GM12892 (cell line): ENCODE measurements at regions not wholly inside any gene's neighbourhood (a gene's known extent, or its start where the extent isn't known, plus 50 kb on each side); places are given as distances from the start of the nearest gene placed in this dataset.
"Not testable (repeated sequence)": the region's sequence is repeated elsewhere in the genome, so short reads cannot be mapped to it uniquely, and the experiment has no call there.

Experiments
- DNase-seq: peaks from one replicate; pipeline ENCODE4 v3.0.0; 2011; ENCODE audit not compliant: insufficient read length
- FAIRE-seq: peaks from 2 replicates; lab custom pipeline; 2011; peaks lifted over from hg19 to GRCh38; lab: Jason Lieb, UNC
- POLR2A ChIP-seq: IDR thresholded peaks from 2 replicates; pipeline ENCODE4 v1.6.1; 2011; ENCODE audit warnings: low read depth, low read length, control low read depth
- POLR2AphosphoS5 ChIP-seq: IDR thresholded peaks from 2 replicates; pipeline ENCODE4 v1.6.1; 2011; ENCODE audit warnings: low read depth, low read length, control low read depth
- TAF1 ChIP-seq: IDR thresholded peaks from 2 replicates; pipeline ENCODE4 v1.6.1; 2011; ENCODE audit warnings: low read depth, mild to moderate bottlenecking, control low read depth, low read length, borderline replicate concordance

DNA sequence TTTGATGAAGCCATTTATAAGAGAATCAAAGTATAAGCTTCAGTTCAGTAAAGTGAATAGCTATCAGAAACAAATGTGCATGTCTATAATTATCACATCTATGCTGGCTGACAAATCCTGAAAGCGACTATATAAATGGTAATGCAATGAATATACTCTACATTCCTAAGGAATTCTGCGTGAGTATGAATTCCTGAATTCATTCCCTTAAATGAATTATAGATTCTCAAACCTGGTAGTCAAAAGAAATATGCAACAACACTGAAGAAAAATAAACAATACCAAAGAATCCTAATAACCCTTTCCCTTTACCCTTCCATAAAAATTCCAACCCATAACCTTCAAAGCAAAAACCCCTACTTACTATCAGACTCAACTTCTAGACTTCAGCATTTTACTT is 416.6 kb upstream of the PMFBP1 start:
- no peak for DNase-seq
- FAIRE-seq, result no peak
- TF ChIP-seq POLR2AphosphoS5 (no peak), TAF1 (no peak), POLR2A (no peak)

DNA sequence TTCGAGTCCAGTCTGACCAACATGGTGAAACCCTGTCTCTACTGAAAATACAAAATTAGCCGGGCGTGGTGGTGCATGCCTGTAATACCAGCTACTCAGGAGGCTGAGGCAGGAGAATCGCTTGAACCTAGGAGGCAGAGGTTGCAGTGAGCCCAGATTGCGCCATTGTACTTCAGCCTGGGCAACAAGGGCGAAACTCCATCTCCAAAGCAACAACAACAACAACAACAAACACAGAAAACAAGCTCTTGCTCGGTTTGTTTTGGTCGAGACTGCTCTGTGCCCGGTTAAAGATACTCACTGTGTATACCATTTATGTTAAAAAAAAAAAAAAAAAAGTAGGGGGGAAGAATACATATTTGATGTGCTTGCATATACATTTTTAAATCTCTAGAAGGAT is 406.1 kb upstream of the PMFBP1 start:
- not testable (repeated sequence) for DNase-seq, FAIRE-seq

DNA sequence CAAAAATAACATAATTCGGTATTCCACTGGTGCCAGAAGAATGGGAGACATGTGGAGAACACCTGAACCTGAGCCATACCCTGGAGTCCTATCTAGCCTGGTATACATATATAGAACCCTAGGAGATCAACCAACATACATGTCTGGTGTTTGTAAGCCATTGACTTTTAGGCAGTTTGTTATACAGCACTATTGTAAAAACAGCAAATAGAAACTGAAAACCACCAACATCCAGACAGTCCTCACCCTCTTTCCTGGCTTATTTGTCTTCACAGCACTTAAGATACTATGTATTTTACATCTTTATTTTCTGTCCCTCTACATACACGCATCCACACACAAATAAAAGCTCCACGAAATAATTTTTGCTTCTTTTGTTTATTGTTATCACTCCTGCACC is 404.2 kb upstream of the PMFBP1 start:
- no peak for FAIRE-seq
- no peak for TF ChIP-seq POLR2A
- no peak for TF ChIP-seq POLR2AphosphoS5
- no peak for TF ChIP-seq TAF1
- DNase-seq, result no peak

DNA sequence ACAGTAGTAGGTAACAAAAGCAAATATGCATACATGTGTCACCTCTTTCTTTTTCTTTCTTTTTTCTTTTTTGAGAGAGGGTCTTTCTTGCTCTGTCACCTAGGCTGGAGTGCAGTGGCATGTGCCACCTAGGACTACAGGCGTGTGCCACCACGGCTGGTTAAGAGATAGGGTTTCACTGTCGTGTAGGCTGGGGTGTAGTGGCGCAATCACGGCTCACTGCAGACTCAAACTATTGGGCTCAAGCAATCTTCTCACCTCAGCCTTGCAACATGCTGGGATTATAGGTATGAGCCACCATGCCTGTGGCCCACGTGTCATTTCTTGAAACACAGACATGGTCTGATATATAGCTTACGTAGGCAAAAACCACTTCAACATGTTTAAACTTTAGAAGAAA is 397.7 kb upstream of the PMFBP1 start:
- FAIRE-seq, result no peak
- TF ChIP-seq TAF1 (no peak), POLR2AphosphoS5 (no peak), POLR2A (no peak)
- no peak for DNase-seq

DNA sequence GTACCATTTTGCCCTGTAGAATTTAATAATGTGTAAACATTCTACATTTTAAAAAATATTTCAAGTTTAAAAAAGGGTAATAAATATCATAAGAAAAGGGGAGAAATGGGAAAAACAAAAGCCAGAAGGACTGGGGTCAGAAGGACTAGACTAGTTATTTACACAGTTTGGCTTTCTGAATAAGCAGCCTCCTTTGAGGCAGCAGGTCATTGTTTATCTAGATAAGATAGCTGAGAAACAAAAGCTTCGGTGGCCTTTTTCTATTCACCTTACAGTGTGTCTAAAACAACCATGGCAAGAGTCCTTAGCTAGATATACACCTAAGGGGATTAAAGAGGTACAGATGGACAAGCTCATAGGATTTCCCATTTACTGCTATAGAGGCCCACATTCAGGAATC is 396.5 kb upstream of the PMFBP1 start:
- FAIRE-seq (no peak), DNase-seq (no peak)
- TF ChIP-seq POLR2AphosphoS5 (no peak), POLR2A (no peak)

DNA sequence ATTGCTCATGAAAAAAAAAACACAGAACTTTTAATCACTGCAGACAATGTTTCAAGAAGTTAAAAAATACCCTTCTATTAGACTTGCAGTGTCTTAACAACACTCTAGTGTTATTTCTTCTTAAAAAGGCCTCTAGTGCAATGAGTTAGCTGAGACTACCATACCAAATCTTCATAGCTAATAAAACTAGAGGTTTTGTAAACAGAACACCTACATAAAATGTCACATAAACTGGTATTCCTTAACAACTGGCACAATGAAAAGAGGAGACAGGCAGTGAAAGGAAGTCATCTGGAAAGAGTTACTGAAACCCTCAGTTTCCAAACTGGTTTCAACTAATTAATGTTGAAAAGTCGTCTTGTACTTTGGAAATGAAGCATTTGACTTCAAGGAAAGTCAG is 394.2 kb upstream of the PMFBP1 start:
- TF ChIP-seq TAF1 (no peak), POLR2AphosphoS5 (no peak), POLR2A (no peak)
- DNase-seq (no peak), FAIRE-seq (no peak)

DNA sequence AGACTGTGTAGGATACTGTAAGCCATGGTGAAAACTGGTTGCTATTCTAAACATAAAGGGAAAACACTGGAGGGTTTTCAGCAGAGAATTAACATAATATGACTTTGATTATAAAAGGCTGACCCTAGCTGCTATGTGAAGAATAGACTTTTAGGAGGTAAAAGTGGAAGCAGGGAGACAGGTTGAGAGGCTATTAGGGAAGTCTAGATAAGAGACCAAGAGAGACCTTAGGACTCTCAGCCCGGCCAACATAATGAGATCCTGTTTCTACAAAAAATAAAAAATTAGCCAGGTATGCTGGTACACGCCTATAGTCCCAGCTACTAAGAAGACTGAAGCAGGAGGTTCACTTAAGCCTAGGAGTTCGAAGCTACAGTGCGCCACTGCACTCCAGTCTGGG is 393.2 kb upstream of the PMFBP1 start:
- DNase-seq (no peak), FAIRE-seq (no peak)

DNA sequence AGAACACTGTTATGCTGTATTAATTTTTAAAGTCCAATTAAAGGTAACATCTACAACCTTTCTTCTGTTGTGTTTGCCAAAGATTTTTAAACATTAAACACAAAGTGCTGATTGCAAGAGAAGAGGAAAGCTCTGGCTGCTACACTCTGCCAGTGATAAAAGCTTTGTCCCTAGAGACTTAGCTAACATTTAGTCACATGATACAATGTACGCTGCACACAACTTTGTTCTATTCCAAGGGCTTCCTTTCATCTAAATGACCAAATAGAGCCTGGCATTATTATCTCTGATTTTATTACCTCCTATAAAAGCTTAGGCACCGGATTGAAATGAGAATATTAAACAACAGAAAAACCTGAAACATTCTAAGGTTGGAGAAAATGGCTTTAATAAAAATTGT is 388.7 kb upstream of the PMFBP1 start:
- no peak for TF ChIP-seq POLR2A
- TF ChIP-seq POLR2AphosphoS5, result no peak
- TF ChIP-seq TAF1, result no peak
- DNase-seq (no peak), FAIRE-seq (no peak)

More for the DNA sequence above, 393.2 kb upstream of the PMFBP1 start:
- TF ChIP-seq TAF1 (no peak), POLR2A (no peak), POLR2AphosphoS5 (no peak)

DNA sequence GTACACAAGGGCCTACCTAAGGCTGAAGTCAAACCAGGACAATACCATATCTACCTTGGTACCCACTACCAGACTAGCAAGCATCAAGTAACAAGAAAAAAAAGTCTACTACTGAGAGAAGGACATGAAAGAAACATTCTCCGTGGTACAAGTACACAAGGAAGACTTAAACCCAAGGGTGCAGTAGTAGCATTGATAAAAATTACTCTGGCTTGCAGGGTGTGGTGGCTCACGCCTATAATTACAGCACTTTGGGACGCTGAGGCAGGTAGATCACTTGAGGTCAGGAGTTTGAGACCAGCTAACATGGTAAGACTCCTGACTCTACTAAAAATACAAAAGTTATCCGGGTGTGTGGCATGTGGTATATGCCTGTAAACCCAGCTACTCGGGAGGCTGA is 386.5 kb upstream of the PMFBP1 start:
- no peak for DNase-seq
- no peak for FAIRE-seq
- TF ChIP-seq POLR2AphosphoS5, result no peak
- no peak for TF ChIP-seq TAF1
- TF ChIP-seq POLR2A, result no peak

DNA sequence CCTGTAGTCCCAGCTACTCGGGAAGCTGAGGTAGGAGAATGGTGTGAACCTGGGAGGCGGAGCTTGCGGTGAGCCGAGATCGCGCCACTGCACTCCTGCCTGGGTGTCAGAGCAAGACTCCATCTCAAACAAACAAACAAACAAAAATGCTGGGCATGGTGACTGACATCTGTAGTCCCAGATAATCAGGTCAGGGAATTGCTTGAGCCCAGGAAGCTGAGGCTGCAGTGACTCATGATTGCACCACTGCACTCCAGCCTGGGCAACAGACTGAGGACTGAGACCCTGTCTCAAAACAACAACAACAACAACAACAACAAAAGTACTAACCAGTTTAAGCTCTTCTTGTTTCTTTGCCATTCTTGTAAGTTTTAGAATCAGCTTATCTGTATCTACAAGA is 383.0 kb upstream of the PMFBP1 start:
- TF ChIP-seq TAF1, result no peak
- TF ChIP-seq POLR2AphosphoS5, result no peak
- no peak for TF ChIP-seq POLR2A
- no peak for FAIRE-seq
- no peak for DNase-seq

DNA sequence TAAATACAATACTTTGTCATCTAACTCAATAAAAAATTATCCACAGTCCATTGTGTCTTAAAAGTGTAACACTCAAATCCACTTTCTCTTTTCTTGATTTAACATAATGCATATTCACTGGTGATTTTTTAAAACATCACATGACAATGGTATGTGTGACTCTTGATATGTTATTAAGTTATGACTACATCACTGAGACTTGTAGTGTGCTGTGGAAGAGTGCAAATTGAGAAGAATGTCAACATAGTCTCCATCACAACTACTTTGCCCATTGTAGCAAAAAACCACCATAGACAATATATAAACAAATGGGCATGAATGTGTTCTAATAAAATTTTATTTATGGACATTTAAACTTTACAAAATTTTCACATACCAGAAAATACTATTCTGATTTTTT is 380.7 kb upstream of the PMFBP1 start:
- FAIRE-seq, result no peak
- TF ChIP-seq POLR2AphosphoS5 (no peak), POLR2A (no peak)
- no peak for DNase-seq

DNA sequence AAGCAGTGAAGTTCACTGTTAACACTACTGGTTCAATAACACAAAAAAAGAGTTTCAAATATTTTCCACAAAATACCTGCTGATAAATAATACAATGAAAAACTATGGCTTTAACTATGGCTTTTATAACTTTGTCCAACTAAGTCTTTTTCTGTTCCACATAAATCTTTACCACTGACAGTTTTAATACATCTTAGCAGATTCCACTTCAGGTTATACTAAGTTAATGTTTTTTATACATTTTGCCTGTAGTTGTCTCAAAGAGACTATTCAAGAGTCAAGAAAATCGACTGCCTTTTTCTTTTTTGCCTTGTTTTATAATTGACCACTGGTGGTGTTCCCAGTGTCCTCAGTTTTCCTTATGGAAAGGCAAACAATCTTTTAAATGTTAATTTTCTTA is 379.7 kb upstream of the PMFBP1 start:
- DNase-seq, result no peak
- no peak for FAIRE-seq
- TF ChIP-seq TAF1 (no peak), POLR2A (no peak), POLR2AphosphoS5 (no peak)

DNA sequence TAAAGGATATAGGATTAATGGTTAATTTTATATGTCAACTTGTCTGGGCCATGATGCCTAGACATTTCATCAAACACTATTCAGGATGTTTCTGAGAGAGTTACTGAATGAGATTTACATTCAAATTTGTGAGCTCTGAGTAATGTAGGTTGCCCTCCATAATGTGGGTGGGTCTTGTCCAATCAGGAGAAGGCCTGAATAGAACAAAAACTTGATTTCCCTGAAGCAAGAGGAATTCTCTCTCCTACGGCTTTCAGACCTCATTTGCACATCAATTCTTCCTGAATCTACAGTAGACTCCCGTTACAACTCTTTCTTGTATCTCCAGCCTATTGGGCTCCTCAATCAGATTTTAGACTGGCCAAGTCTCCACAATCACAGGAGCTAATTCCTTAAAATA is 377.9 kb upstream of the PMFBP1 start:
- TF ChIP-seq POLR2AphosphoS5 (no peak), POLR2A (no peak), TAF1 (no peak)
- DNase-seq (no peak), FAIRE-seq (no peak)

DNA sequence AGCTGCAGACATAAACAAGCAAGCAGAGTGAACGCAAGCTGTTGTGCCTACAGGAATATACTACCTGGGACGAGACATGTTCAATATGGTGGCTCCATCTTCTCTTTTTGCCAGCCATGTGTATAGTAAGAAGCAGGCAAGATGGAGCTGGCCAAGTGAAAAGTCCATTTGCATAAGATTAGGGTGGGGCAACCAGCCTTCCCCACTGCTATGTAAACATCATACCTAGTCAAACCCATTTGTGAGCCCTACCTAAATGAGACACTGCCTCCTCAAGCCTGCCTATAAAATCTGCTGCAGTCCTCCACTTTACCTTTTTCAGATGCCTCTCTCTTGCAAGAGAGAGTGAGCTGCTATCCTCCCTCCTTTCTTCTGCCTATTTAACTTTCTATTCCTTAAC is 370.1 kb upstream of the PMFBP1 start:
- TF ChIP-seq POLR2A (no peak), POLR2AphosphoS5 (no peak), TAF1 (no peak)
- no peak for DNase-seq
- no peak for FAIRE-seq
